ENCODE measurements at regions not wholly inside any gene's neighbourhood (a gene's known extent, or its start where the extent isn't known, plus 50 kb on each side); places are given as distances from the start of the nearest gene placed in this dataset.

GRCh38 chrX:108993909-108994308, 257.5 kb upstream of the IRS4 start:
- no peak for TF ChIP-seq CTCF (conservative IDR thresholded peaks at IDR 0.05; ENCODE audit: low read length)
- no peak for TF ChIP-seq EZH2phosphoT487 (IDR thresholded peaks at IDR 0.05; ENCODE audit: borderline replicate concordance, low read depth, low read length)
